Stimulated activated CD4-positive, alpha-beta T cell treated with anti-CD3 and anti-CD28 coated beads, TNF-alpha, amount 100 ng/mL, for 4 hours (primary cell): ENCODE measurements at regions not wholly inside any gene's neighbourhood (a gene's known extent, or its start where the extent isn't known, plus 50 kb on each side); places are given as distances from the start of the nearest gene placed in this dataset.
"Not testable (repeated sequence)": the region's sequence is repeated elsewhere in the genome, so short reads cannot be mapped to it uniquely, and the experiment has no call there.

Experiments
- DNase-seq, 3 experiments: peaks; one replicate each; pipeline ENCODE4 v3.0.0-alpha.2; 2020; ENCODE audit warnings: low read depth in 3 of 3

- no peak for DNase-seq
Measured at GRCh38 chr15:31178705-31179104, 77.2 kb upstream of the TRPM1 start.

GRCh38 chr15:31179693-31180092 lies 78.2 kb upstream of the TRPM1 start:
- no peak for DNase-seq

GRCh38 chr15:31193291-31193690 lies 91.8 kb upstream of the TRPM1 start:
- DNase-seq, result no peak

- no peak for DNase-seq
Measured at GRCh38 chr15:31195871-31196270, 94.3 kb upstream of the TRPM1 start.

- DNase-seq, result no peak
Measured at GRCh38 chr15:31197497-31198414, 96.2 kb upstream of the TRPM1 start.

GRCh38 chr15:31200735-31201151 lies 99.2 kb upstream of the TRPM1 start:
- peak in 2 of 3 experiments; percentile 54 to 56 for DNase-seq

- DNase-seq, result no peak
Measured at GRCh38 chr15:31202953-31203352, 101.4 kb upstream of the TRPM1 start.

GRCh38 chr15:31203999-31204398 lies 102.5 kb upstream of the TRPM1 start:
- DNase-seq, result no peak

GRCh38 chr15:31206386-31207181 lies 105.1 kb upstream of the TRPM1 start:
- no peak for DNase-seq

GRCh38 chr15:31207246-31207645 lies 105.7 kb upstream of the TRPM1 start:
- DNase-seq, result no peak

- not testable (repeated sequence) for DNase-seq
Measured at GRCh38 chr15:31207861-31208260, 106.3 kb upstream of the TRPM1 start.

GRCh38 chr15:31208817-31209216 lies 107.3 kb upstream of the TRPM1 start:
- DNase-seq, result no peak

GRCh38 chr15:31211353-31211752 lies 109.8 kb upstream of the TRPM1 start:
- DNase-seq, result no peak

GRCh38 chr15:31212326-31213080 lies 111.0 kb upstream of the TRPM1 start:
- no peak for DNase-seq

- no peak for DNase-seq
Measured at GRCh38 chr15:31214158-31214863, 112.3 kb upstream of the KLF13 start.

GRCh38 chr15:31214864-31215489 lies 111.7 kb upstream of the KLF13 start:
- DNase-seq, result no peak

GRCh38 chr15:31215490-31216214 lies 111.0 kb upstream of the KLF13 start:
- DNase-seq, result peak; percentile 63 to 77 (median 73)

- DNase-seq, result peak in 1 of 3 experiments; percentile 15
Measured at GRCh38 chr15:31216215-31216911, 110.3 kb upstream of the KLF13 start.

- no peak for DNase-seq
Measured at GRCh38 chr15:31217067-31217466, 109.6 kb upstream of the KLF13 start.
